HUDEP-2 (cell line): ENCODE measurements at regions not wholly inside any gene's neighbourhood (a gene's known extent, or its start where the extent isn't known, plus 50 kb on each side); places are given as distances from the start of the nearest gene placed in this dataset.
"Not testable (repeated sequence)": the region's sequence is repeated elsewhere in the genome, so short reads cannot be mapped to it uniquely, and the experiment has no call there.

Experiments
- DNase-seq, 76 experiments: peaks; one replicate each; lab custom pipeline; 2025; ENCODE audit not compliant: unreplicated experiment in 76 of 76; lab: John Stamatoyannopoulos, UW

DNA sequence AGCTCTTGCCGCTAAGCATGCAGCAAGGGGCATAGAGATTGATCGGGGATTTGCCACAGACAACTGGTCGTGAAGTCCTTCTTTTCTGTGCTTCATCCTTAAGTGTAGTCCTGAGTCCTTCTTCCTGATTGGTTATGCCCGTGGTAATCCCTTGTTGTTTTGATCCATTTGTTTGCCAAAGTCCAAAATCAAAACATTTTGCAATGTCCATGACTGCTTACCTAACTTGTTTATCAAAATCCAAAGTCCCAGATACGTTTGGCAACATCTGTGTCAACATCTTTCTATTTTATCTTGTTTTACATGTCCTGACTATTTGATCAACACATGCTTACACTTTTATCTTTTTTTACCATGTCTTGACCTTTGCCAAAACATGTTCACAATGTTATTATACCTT lies 229.0 kb upstream of the ZNF804A start:
- no peak for DNase-seq

DNA sequence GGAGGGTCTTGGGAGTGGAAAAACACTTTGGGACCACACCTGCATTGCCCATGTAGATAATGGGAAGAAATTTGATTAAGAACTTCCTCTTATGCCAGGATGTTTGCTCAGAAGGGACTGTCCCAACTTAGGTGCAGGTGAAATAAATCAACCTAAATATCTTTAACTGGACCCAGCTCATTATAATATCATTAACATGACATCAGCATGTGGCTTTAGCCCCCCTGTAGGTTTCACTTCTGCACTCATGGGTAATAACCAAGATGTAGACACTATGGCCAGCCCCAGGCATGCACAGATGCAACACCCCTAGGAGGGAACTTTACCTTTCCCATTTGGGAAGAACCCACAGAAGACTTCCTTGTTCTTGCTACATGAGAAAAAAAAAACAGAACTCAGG lies 227.4 kb upstream of the ZNF804A start:
- DNase-seq: no peak

DNA sequence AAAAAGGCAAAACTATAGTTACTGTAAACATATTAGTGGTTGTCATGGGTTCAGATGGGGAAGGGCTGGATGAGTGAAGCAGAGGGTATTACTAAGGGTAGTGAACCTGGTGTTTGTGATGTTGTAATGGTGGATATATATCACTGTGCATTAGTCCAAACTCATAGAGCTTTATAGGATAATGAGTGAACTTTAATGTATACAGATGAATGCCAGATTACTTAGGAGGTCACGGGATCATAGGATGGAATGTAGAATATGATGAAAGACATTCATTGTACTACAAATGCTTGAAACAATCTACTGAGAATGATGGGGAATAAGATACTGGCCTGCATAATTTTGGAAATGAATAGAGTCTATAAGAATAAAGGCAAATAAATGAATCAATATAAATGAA lies 226.7 kb upstream of the ZNF804A start:
- no peak for DNase-seq

DNA sequence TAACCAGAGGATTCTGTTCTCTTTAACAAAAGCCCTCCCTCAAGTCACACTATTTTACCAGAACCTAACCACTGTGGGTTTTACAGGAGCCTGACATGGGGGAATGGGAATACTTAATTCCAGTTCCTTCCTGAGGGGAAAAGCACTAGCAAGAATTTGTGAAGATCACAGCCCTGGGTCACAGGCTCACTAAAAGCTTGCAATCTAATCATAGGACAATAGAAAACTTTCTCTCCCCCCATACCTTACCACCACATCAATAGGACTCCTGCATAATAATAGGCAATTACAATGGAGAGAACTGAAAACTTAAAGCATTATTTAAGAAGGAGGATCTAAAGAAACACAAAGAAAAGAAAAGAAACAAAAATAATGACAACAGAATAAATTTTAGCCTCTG lies 225.8 kb upstream of the ZNF804A start:
- DNase-seq: no peak

DNA sequence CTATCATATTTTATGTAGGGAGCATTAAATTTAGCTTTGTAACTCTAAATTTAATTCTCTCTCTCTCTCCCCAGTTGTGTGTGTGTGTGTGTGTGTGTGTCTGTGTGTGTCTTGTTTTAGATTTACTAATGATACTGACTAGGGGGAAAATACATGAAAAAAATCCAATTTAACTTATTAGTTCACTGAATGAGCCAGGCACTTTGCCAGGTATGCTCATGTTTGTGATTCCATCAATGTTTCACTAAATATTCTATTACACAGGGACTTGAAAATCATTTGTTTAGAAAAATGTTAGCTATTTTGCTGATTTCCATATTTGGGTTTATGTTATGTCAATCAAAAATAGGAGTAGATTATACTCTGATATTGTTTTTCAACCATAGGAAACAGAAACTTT lies 203.7 kb upstream of the ZNF804A start:
- DNase-seq: no peak

DNA sequence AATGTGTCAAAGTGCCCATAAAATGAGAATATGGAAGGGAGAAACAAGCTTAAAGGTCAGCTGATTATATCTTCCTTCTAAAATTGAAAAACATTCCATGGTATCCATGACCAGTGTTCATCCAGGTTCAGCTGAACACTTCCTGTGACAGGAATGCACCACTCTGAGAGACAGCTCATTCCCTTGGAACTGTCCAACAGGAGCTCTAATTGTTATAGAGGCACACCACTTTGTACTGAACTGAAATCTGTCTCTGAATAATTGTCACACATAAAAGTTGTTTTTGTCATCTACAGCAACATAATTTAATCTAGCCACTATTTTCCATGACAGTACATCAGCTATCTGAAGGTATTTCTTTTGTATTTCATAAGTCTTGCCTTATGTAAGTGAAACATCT lies 195.9 kb upstream of the ZNF804A start:
- no peak for DNase-seq

DNA sequence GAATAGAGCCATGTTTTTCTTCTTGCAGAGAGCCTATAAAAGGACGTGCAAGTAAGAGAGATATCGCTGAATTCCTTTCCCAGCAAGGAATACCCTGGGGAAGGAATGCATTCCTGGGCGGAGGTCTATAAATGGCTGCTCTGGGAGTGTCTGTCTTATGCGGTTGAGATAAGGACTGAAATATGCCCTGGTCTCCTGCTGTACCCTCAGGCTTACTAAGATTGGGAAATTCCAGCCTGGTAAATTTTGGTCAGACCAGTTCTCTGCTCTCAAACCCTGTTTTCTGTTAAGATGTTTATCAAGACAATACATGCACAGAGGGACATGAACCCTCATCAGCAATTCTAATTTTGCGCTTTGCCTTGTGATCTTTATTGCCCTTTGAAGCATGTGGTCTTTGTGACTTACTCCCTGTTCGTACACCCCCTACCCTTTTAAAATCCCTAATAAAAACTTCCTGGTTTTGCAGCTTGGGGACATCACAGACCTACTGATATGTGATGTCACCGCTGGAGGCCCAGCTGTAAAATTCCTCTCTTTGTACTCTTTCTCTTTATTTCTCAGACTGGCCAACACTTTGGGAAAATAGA lies 191.2 kb upstream of the ZNF804A start:
- DNase-seq: not testable (repeated sequence)

DNA sequence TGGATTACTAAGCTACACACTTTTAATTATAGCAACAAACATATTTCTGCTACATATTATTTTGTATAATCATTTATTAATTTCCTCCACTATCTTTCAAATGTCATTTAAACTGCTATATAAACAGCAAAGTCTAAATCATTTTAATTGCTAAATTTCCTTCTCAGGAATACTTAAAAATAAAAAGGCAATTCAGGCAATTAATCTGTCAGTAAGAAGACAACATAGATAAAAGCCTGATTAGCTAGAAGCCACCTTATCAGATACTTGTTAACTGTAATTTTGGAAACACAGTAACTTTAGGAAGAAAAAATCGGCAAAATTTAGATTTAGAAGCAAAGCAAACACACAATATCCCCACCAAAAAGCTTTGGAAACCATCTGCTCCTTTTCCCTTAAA lies 188.2 kb upstream of the ZNF804A start:
- DNase-seq: no peak

DNA sequence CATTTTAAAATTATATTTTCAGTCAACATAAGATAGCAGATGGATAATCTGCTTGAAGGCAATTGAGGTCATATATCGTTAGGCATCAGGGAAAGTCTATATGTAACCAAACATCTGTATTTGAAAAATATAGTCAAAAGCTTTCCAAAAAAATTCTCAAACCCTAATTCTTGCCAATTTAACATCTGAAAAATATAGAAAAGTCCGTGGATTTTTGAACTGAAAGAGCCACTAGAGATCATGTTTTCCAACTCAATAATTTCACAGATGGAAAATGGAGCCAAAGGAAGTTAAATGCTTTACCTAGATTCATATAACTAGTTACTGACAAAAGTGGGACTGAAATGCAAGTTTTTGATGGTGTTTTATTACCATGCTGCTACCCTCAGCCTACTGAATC lies 185.1 kb upstream of the ZNF804A start:
- DNase-seq: no peak

DNA sequence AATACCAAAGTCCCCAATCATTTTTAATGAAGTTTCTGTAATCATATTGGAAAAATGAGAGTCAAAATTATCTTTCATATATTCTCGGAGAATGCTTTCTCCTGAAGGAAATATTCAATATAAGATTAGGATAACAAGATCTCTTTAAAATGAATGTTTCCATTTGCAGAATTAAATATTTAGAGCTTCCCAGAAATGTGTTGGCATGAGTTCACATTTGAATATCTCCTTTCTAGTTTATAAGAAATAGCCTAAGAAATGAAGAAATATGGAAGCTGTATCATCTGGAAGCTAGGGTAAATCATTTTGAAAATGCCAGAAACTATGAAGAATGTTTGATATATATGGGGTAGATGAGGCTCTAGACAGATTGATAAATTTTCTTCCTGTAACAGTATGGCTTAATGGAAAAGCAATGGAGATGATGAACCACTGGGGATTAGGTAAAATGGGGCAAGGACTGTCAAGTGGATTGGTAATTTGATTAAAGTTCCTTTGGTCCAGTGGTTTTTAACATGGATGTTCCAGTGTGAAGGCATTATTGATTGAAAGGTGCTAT lies 184.6 kb upstream of the ZNF804A start:
- DNase-seq: no peak

DNA sequence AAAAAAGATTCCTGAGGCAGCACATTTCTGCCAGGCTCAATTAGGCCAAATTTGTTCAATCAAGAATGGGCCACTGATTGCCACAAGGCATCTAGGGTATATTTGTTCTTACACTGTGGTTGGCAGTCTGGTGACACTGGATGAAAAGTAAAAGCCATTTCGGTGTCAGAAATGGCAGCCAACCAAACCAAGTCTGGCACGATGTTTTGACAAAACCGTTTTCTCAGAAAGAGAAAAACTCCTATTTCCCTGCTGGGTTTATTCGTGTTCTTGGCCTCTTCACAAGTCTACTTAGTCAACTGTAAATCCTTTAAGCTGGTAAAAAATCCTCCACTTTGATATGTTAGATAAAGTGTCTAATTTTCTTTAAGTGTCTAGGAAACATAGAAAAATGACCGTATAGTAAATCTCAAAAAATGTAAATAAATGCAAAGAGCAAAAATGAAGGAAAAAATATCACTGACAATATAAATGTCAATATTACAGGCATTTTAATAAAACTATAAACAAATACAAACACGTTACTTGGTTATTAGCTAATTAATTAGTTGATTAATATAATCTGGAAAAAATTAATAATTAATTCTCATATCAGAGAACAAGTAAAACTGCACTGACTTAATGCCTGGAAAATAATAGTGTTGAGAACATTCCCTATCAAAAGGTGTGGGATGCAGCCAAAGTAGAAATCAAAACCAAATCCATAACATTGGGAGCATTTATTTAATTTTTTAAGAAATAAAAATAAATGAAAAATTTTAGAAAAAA lies 182.0 kb upstream of the ZNF804A start:
- DNase-seq: no peak

DNA sequence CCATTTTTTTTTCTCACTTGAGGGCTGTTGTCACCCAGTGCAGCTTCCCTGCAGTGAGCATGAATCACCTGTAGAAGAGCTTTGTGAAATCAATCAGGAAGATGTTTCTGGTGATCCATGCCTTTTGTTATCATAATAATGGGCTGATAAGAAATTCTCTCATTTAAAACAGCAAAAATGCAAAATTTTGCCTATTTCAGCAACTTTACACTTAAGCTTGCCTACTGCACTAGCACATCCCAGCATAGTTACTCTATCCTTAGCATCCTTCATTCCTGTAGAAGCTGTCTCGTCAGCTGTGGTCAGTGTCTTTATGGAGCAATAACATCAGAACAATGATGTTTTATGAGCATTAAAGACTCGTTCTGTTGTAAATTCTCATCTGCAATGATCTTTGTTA lies 178.6 kb upstream of the ZNF804A start:
- no peak for DNase-seq

DNA sequence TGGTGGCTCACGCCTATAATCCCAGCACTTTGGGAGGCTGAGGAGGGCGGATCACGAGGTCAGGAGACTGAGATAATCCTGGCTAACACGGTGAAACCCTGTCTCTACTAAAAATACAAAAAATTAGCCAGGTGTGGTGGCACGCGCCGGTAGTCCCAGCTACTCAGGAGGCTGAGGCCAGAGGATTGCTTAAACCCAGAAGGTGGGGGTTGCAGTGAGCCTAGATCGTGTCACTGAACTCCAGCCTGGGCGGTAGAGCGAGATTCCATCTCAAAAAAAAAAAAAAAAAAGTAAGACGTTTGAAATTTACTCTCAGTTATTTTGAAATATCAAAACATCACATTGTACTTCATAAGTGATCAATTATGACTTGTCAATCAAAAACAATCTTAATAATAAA lies 176.9 kb upstream of the ZNF804A start:
- DNase-seq: not testable (repeated sequence)

DNA sequence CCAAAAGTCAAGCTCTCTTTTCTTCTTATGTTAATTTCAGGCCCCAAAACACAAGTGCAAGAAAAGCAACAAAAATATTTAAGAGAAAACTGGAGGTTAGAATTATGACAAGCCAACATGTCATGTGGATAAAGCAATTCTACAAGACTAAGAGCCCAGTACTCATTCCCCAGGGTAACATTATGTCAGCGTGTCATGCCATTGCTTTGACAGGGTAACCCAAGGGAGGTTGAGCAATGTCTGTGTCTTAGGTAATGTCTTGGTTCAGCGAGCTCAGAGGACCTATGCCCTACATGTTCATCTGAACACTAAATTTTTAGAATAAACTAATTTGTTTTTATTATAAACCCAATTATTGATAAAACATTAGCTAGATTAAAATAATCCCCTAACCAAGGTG lies 173.2 kb upstream of the ZNF804A start:
- no peak for DNase-seq

DNA sequence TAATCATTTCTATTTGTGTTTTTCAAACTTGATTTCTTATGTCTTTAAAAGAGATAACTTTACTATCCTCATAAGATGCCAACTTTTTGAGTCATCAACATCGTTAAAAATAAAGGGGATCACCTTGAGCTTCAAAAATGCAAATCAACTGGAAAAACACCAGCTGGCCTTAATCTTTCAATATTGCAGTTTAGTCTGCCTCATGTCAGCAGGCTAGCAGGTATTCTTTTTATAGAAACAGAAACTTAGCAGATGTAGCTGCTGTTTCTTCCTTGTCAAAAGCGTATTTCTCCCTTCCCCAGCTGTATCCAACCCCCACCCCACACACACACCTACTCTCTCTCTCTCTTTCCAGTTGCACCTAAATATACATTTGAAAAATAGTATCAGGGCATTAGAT lies 154.1 kb upstream of the ZNF804A start:
- DNase-seq: no peak

DNA sequence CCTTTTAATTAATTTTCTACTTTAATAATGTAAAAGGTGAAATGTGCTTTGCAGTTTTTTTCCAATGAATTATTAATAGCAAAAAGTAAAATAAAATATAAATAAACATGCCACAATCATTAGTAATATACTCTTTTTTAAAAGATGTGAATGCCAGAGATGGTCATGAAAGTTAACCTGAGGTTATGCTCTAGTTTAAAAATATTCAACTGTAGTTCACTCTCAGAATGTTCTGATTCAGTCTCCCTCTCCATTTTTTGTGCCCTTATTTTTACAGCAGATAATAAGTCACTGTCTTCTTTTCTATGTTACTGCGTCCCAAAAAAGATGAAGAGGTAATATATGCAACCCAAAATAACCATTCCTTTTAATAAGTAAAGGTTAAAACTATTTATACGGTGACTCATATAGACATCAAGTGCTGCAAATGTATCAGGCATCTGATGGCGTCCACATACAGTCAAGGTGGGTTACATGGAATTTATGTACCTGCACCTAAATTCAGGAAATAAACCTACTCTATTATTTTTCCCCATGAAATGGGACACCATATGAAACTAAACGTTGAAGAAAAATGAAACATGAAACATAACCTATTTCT lies 153.6 kb upstream of the ZNF804A start:
- no peak for DNase-seq

DNA sequence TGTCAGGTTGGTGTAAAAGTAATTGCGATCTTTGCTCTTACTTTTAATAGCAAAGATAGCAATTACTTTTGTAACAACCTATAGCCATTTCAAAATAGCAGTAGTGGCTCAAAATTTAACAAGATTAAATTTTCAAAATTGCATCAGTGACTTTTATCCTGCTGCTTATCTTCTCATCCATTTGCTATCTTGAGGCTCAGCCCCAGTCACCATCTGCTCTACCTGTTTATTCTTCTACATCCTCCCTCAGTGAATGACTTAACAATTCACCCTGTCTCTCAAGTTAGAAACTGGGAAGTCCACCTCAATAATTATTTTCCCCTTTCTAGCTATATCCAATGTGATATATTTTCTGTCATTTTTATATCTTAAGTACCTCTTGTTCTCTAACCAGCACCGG lies 148.6 kb upstream of the ZNF804A start:
- DNase-seq: no peak

DNA sequence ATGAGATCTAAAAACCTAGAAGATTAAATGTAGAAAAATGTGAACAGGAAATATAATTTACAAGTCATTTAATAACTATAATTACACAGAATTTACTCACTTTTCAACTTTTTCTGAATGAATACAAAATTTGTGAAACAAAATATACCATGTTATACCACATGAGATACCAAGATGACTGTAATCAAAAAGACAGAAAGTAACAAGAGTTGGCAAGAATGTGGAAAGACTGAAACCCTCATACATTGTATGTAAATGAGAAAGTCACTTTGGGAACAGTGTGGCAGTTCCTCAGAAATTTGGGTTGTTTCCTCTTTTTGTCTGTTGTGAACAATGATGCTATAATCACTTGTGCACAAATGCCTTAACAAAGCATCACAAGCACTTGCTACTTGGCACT lies 145.4 kb upstream of the ZNF804A start:
- DNase-seq: no peak

DNA sequence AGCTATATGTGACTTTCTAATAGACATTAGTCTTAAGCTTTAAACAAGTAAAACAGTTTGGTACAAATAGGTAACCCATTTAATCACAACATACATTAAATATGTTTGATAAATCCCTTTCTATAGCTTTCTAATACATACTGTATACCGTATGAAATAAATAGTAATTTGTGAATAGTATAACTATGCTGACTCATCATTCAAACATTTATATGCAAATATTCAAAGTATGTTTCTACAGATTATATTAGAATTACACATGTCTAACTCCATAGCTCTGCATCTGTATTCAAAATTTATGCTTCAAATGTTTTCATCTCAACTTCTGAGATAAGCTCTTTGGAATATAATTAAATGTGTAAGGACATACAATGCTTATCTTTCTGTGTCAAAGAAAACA lies 142.7 kb upstream of the ZNF804A start:
- DNase-seq: no peak

DNA sequence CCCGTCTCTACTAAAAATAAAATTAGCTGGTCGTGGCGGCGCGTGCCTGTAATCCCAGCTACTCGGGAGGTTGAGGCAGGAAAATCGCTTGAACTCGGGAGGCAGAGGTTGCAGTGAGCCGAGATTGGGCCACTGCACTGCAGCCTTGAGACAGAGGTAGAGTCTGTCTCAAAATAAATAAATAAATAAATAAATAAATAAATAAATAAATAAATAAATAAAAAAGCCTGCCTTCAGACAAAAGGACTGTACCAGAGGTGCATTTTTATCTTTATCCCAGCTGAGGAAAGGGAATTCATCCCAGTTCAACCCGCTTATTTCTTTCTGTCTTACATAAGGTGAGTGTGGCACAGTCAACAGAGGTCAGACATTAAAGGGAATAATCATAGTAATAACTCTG lies 141.6 kb upstream of the ZNF804A start:
- not testable (repeated sequence) for DNase-seq

DNA sequence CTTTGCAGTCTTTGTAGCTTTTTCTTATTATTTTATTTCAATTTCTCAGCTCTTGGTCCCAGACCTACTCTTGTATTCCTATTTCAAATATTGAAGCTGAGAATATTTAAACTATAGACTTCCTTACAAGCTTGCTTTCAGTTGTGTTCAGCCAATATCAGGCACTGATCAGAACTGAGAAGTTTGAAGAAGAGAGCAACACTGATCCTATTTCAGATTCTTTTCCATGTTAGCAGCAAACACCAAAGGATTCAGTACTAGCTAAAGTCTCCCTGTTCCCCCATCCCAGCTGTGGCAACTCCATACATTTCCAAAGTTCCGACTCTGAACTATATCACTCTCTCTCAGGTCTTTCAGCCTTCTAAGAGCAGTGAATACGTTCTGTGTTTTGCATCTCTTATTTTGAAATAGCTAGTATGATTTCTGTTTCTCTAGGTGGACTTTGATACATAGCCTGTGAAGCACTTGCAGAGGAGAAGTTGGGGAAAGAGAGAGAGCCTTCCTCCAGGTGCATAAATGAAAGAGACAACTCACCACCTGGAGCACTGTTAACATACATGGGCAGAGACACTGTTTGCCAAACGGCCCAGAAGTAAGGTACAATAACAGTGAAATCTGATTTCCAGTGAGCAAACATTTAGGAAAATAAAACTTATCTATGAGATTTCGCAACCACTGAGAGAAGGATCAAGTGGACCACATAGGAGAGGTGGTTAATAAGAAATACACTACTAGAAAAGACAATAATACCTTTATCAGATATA lies 135.0 kb upstream of the ZNF804A start:
- DNase-seq: no peak
